Liver (tissue), 8 donors: ENCODE measurements at regions not wholly inside any gene's neighbourhood (a gene's known extent, or its start where the extent isn't known, plus 50 kb on each side); places are given as distances from the start of the nearest gene placed in this dataset.

Source experiments
- DNase-seq: peaks from one replicate; pipeline ENCODE4 v3.0.0-alpha.2; 2017; ENCODE audit warnings: low spot score
- H3K27ac ChIP-seq, 2 donors: one replicate each; pipeline ENCODE4 v1.7.0; 2013; ENCODE audit warnings: inconsistent platforms in 2 of 2, low read length in 2 of 2, control low read depth in 1 of 2, low read depth in 1 of 2, mild to moderate bottlenecking in 1 of 2
- H3K27me3 ChIP-seq, 4 donors: one replicate each; pipeline versions ENCODE4 v1.6.1 to v1.7.0; 2013; ENCODE audit warnings: low read length in 3 of 4, inconsistent platforms in 1 of 4, mild to moderate bottlenecking in 1 of 4, moderate library complexity in 1 of 4; ENCODE audit not compliant: control insufficient read depth in 4 of 4, insufficient read depth in 4 of 4
- H3K36me3 ChIP-seq, 4 donors: one replicate each; pipeline versions ENCODE4 v1.6.1 to v1.7.0; 2013; ENCODE audit warnings: low read length in 3 of 4, mild to moderate bottlenecking in 3 of 4, low read depth in 1 of 4, moderate library complexity in 1 of 4; ENCODE audit not compliant: control insufficient read depth in 4 of 4, insufficient read depth in 3 of 4
- H3K4me1 ChIP-seq, 4 donors: one replicate each; pipeline versions ENCODE4 v1.6.1 to v1.7.0; 2013; ENCODE audit warnings: low read length in 3 of 4, mild to moderate bottlenecking in 3 of 4, moderate library complexity in 1 of 4; ENCODE audit not compliant: control insufficient read depth in 4 of 4, insufficient read depth in 4 of 4
- H3K4me3 ChIP-seq, 3 donors: one replicate each; pipeline versions ENCODE4 v1.6.1 to v1.7.0; 2013; ENCODE audit warnings: low read length in 3 of 3, control low read depth in 1 of 3, low read depth in 1 of 3, mild to moderate bottlenecking in 1 of 3
- H3K9ac ChIP-seq, 2 donors: one replicate each; pipeline ENCODE4 v1.7.0; 2013; ENCODE audit warnings: low read length in 2 of 2, mild to moderate bottlenecking in 2 of 2, moderate library complexity in 2 of 2, control low read depth in 1 of 2, low read depth in 1 of 2
- H3K9me3 ChIP-seq, 4 donors: one replicate each; pipeline versions ENCODE4 v1.6.1 to v1.7.0; 2013; ENCODE audit warnings: low read length in 3 of 4; ENCODE audit not compliant: control insufficient read depth in 4 of 4
- EGR1 ChIP-seq, 2 donors: IDR thresholded peaks; 2 replicates each; pipeline ENCODE4 v1.6.1; 2016 to 2018; ENCODE audit warnings: antibody characterized with exemption in 2 of 2, low read depth in 2 of 2
- FOXA1 ChIP-seq: IDR thresholded peaks from 2 replicates; pipeline ENCODE4 v1.6.1; 2016; ENCODE audit warnings: antibody characterized with exemption
- FOXA2 ChIP-seq: IDR thresholded peaks from 2 replicates; pipeline ENCODE4 v1.6.1; 2016; ENCODE audit warnings: antibody characterized with exemption
- GABPA ChIP-seq, 2 donors: IDR thresholded peaks in 1 of 2; conservative IDR thresholded peaks in 1 of 2; 2 replicates each; pipeline ENCODE4 v1.6.1; 2016; ENCODE audit warnings: antibody characterized with exemption in 2 of 2, mild to moderate bottlenecking in 1 of 2, moderate library complexity in 1 of 2
- HNF4A ChIP-seq, 2 donors: conservative IDR thresholded peaks; 2 replicates each; pipeline ENCODE4 v1.6.1; 2016; ENCODE audit warnings: antibody characterized with exemption in 2 of 2, mild to moderate bottlenecking in 2 of 2
- HNF4G ChIP-seq: IDR thresholded peaks from 2 replicates; pipeline ENCODE4 v1.6.1; 2016; ENCODE audit warnings: antibody characterized with exemption
- JUND ChIP-seq, 2 donors: IDR thresholded peaks; 2 replicates each; pipeline ENCODE4 v1.6.1; 2016; ENCODE audit warnings: antibody characterized with exemption in 2 of 2
- NR2F2 ChIP-seq: IDR thresholded peaks from 2 replicates; pipeline ENCODE4 v1.6.1; 2016; ENCODE audit warnings: antibody characterized with exemption
- RAD21 ChIP-seq, 2 donors: IDR thresholded peaks; 2 replicates each; pipeline ENCODE4 v1.6.1; 2016; ENCODE audit warnings: antibody characterized with exemption in 2 of 2, mild to moderate bottlenecking in 2 of 2
- RXRA ChIP-seq, 2 donors: IDR thresholded peaks; 2 replicates each; pipeline ENCODE4 v1.6.1; 2017 to 2018; ENCODE audit warnings: antibody characterized with exemption in 2 of 2, mild to moderate bottlenecking in 1 of 2
- SP1 ChIP-seq: IDR thresholded peaks from 2 replicates; pipeline ENCODE4 v1.6.1; 2018; ENCODE audit warnings: antibody characterized with exemption, mild to moderate bottlenecking
- TAF1 ChIP-seq: conservative IDR thresholded peaks from 2 replicates; pipeline ENCODE4 v1.6.1; 2016; ENCODE audit warnings: antibody characterized with exemption, mild to moderate bottlenecking
- YY1 ChIP-seq: IDR thresholded peaks from 2 replicates; pipeline ENCODE4 v1.6.1; 2016; ENCODE audit warnings: antibody characterized with exemption, mild to moderate bottlenecking
- WGBS: extraction: QIAGEN DNeasy Blood & Tissue Kit; methylation state at CpG from one replicate; pipeline ENCODE4 v1.1.7; 2013; 5-methylcytosine and 5-hydroxymethylcytosine counted together
- TF ChIP-seq, protein P1 (sequence below): IDR thresholded peaks from 2 replicates; pipeline ENCODE4 v1.6.1; 2016; ENCODE audit warnings: antibody characterized with exemption, mild to moderate bottlenecking
- TF ChIP-seq, protein P2 (sequence below): IDR thresholded peaks from 2 replicates; pipeline ENCODE4 v1.6.1; 2016; ENCODE audit warnings: antibody characterized with exemption
- TF ChIP-seq, protein P3 (sequence below): IDR thresholded peaks from 2 replicates; pipeline ENCODE4 v1.6.1; 2016; ENCODE audit warnings: antibody characterized with exemption
- TF ChIP-seq, protein P4 (sequence below): IDR thresholded peaks from 2 replicates; pipeline ENCODE4 v1.6.1; 2016; ENCODE audit warnings: antibody characterized with exemption
- TF ChIP-seq, protein P5 (sequence below): fragments of 150-350 bp; IDR thresholded peaks from 2 replicates; pipeline ENCODE4 v1.5.1; 2017; ENCODE audit warnings: improper control_type of control experiment, low read depth, low read length; ENCODE audit not compliant: missing input control
- donor health status: healthy.
- donor health status: healthy.
- donor health status: healthy.
- donor health status: healthy.
- donor health status: healthy.

DNA sequence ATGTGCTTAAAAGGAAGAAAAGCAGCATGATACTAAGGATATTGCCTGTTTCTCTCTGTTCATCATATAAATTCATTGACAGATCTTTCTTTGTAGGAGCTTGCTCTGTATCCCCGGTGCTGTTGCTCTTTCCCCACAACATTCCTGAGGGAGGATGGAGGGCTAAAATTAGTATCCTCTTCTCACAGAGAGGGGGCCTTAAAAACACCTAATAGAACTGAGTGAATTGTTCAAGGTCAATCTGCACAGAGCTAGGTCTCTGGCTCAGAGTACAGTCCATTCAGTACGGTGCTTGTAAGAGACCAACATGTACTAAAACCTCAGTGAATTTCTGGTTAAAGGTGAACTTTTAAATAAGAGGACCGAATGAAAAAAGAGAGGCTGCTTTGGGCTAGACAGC is 88.7 kb downstream of the PALM2AKAP2 start:
- peaks cover 0 to 10% (median 4%) of the 10 kb centered on the region in 4 donors for H3K36me3 ChIP-seq
- TF ChIP-seq, protein P1, sequence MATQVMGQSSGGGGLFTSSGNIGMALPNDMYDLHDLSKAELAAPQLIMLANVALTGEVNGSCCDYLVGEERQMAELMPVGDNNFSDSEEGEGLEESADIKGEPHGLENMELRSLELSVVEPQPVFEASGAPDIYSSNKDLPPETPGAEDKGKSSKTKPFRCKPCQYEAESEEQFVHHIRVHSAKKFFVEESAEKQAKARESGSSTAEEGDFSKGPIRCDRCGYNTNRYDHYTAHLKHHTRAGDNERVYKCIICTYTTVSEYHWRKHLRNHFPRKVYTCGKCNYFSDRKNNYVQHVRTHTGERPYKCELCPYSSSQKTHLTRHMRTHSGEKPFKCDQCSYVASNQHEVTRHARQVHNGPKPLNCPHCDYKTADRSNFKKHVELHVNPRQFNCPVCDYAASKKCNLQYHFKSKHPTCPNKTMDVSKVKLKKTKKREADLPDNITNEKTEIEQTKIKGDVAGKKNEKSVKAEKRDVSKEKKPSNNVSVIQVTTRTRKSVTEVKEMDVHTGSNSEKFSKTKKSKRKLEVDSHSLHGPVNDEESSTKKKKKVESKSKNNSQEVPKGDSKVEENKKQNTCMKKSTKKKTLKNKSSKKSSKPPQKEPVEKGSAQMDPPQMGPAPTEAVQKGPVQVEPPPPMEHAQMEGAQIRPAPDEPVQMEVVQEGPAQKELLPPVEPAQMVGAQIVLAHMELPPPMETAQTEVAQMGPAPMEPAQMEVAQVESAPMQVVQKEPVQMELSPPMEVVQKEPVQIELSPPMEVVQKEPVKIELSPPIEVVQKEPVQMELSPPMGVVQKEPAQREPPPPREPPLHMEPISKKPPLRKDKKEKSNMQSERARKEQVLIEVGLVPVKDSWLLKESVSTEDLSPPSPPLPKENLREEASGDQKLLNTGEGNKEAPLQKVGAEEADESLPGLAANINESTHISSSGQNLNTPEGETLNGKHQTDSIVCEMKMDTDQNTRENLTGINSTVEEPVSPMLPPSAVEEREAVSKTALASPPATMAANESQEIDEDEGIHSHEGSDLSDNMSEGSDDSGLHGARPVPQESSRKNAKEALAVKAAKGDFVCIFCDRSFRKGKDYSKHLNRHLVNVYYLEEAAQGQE, result no peak
- TF ChIP-seq, protein P2, sequence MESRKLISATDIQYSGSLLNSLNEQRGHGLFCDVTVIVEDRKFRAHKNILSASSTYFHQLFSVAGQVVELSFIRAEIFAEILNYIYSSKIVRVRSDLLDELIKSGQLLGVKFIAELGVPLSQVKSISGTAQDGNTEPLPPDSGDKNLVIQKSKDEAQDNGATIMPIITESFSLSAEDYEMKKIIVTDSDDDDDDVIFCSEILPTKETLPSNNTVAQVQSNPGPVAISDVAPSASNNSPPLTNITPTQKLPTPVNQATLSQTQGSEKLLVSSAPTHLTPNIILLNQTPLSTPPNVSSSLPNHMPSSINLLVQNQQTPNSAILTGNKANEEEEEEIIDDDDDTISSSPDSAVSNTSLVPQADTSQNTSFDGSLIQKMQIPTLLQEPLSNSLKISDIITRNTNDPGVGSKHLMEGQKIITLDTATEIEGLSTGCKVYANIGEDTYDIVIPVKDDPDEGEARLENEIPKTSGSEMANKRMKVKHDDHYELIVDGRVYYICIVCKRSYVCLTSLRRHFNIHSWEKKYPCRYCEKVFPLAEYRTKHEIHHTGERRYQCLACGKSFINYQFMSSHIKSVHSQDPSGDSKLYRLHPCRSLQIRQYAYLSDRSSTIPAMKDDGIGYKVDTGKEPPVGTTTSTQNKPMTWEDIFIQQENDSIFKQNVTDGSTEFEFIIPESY, result no peak
- TF ChIP-seq, protein P3, sequence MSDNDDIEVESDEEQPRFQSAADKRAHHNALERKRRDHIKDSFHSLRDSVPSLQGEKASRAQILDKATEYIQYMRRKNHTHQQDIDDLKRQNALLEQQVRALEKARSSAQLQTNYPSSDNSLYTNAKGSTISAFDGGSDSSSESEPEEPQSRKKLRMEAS, result no peak
- TF ChIP-seq YY1 (no peak), SP1 (no peak), HNF4G (no peak), EGR1 (IDR thresholded peaks at IDR 0.05; ENCODE audit: low read depth in 2 of 2) (no peak), FOXA2 (no peak), RXRA (IDR thresholded peaks at IDR 0.05) (no peak), RAD21 (IDR thresholded peaks at IDR 0.05) (no peak)
- H3K4me3 ChIP-seq, result no peak overlapping the region
- H3K27ac ChIP-seq, result no peak overlapping the region
- no peak overlapping the region for H3K9ac ChIP-seq
- 78% methylated on average over 3 of the region's 3 CpGs for WGBS
- H3K4me1 ChIP-seq, result no peaks in the 10 kb centered on the region
- H3K27me3 ChIP-seq, result no peaks in the 10 kb centered on the region
- DNase-seq, result no peak
- H3K9me3 ChIP-seq, result no peaks in the 10 kb centered on the region

DNA sequence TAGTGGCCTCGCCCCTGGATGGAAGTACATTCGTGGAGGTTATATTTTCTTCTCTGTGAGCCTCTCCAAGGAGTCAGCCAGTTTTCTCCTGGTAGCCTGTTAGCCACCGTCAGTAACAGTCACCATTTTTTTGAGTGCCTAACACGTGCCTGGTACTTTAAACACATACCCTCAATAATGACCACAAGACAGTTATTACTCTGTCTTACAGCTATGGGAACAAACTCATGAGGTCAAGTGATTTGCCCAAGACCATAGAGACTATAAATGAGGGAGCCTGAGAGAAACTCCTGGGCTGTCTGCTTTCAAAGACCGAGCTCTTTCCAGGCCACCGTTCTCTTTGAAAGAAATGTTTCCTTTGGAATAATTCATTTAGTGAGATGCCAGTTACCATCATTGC is 90.4 kb downstream of the PALM2AKAP2 start:
- 72% methylated on average over 6 of the region's 6 CpGs for WGBS
- Histone ChIP-seq H3K36me3 (peaks cover 0 to 15% (median 4%) of the 10 kb centered on the region in 4 donors), H3K9ac (no peak overlapping the region), H3K27ac (no peak overlapping the region), H3K27me3 (no peaks in the 10 kb centered on the region), H3K9me3 (no peaks in the 10 kb centered on the region), H3K4me1 (no peaks in the 10 kb centered on the region), H3K4me3 (no peak overlapping the region)
- TF ChIP-seq, protein P3, result no peak
- TF ChIP-seq, protein P2, result no peak
- TF ChIP-seq YY1 (no peak), HNF4G (no peak), FOXA1 (no peak), TAF1 (no peak), RXRA (IDR thresholded peaks at IDR 0.05) (no peak), JUND (IDR thresholded peaks at IDR 0.05) (no peak), GABPA (IDR thresholded peaks at IDR 0.05 in 1 of 2, conservative IDR thresholded peaks at IDR 0.05 in 1 of 2) (no peak), RAD21 (IDR thresholded peaks at IDR 0.05) (no peak), EGR1 (IDR thresholded peaks at IDR 0.05; ENCODE audit: low read depth in 2 of 2) (no peak), NR2F2 (no peak), HNF4A (conservative IDR thresholded peaks at IDR 0.05) (no peak), SP1 (no peak)
- TF ChIP-seq, protein P4, sequence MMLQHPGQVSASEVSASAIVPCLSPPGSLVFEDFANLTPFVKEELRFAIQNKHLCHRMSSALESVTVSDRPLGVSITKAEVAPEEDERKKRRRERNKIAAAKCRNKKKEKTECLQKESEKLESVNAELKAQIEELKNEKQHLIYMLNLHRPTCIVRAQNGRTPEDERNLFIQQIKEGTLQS, result no peak
- TF ChIP-seq, protein P1, result no peak
- TF ChIP-seq, protein P5, sequence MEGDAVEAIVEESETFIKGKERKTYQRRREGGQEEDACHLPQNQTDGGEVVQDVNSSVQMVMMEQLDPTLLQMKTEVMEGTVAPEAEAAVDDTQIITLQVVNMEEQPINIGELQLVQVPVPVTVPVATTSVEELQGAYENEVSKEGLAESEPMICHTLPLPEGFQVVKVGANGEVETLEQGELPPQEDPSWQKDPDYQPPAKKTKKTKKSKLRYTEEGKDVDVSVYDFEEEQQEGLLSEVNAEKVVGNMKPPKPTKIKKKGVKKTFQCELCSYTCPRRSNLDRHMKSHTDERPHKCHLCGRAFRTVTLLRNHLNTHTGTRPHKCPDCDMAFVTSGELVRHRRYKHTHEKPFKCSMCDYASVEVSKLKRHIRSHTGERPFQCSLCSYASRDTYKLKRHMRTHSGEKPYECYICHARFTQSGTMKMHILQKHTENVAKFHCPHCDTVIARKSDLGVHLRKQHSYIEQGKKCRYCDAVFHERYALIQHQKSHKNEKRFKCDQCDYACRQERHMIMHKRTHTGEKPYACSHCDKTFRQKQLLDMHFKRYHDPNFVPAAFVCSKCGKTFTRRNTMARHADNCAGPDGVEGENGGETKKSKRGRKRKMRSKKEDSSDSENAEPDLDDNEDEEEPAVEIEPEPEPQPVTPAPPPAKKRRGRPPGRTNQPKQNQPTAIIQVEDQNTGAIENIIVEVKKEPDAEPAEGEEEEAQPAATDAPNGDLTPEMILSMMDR, result no peak
- DNase-seq, result no peak
